Ureter (tissue), 1 donor: ENCODE measurements at regions not wholly inside any gene's neighbourhood (a gene's known extent, or its start where the extent isn't known, plus 50 kb on each side); places are given as distances from the start of the nearest gene placed in this dataset.

ENCODE experiments used
- DNase-seq: peaks from one replicate; pipeline ENCODE4 v3.0.0-alpha.2; 2020; ENCODE audit warnings: low spot score
- donor health status: DM: yes; HTN: yes; CAD: no.

- no peak for DNase-seq
Measured at GRCh38 chr10:78617115-78617514, 451.7 kb upstream of the ZMIZ1 start.

GRCh38 chr10:78617631-78618030, 451.1 kb upstream of the ZMIZ1 start:
- no peak for DNase-seq

GRCh38 chr10:78618050-78618449, 450.7 kb upstream of the ZMIZ1 start:
- no peak for DNase-seq

- no peak for DNase-seq
Measured at GRCh38 chr10:78619115-78619851, 449.5 kb upstream of the ZMIZ1 start.

- DNase-seq = no peak
Measured at GRCh38 chr10:78619896-78620295, 448.9 kb upstream of the ZMIZ1 start.

GRCh38 chr10:78620985-78621799, 447.6 kb upstream of the ZMIZ1 start:
- no peak for DNase-seq

GRCh38 chr10:78623578-78624215, 445.1 kb upstream of the ZMIZ1 start:
- DNase-seq = no peak

- no peak for DNase-seq
Measured at GRCh38 chr10:78624791-78625190, 444.0 kb upstream of the ZMIZ1 start.

GRCh38 chr10:78626471-78626870, 442.3 kb upstream of the ZMIZ1 start:
- no peak for DNase-seq

- DNase-seq = no peak
Measured at GRCh38 chr10:78627254-78627795, 441.4 kb upstream of the ZMIZ1 start.

- DNase-seq = no peak
Measured at GRCh38 chr10:78628976-78629375, 439.8 kb upstream of the ZMIZ1 start.

GRCh38 chr10:78629773-78630172, 439.0 kb upstream of the ZMIZ1 start:
- DNase-seq = no peak

GRCh38 chr10:78630944-78631838, 437.6 kb upstream of the ZMIZ1 start:
- DNase-seq = no peak

- no peak for DNase-seq
Measured at GRCh38 chr10:78634389-78634815, 434.4 kb upstream of the ZMIZ1 start.

GRCh38 chr10:78634835-78635234, 433.9 kb upstream of the ZMIZ1 start:
- no peak for DNase-seq

- no peak for DNase-seq
Measured at GRCh38 chr10:78639629-78640028, 429.1 kb upstream of the ZMIZ1 start.

GRCh38 chr10:78640796-78641636, 427.8 kb upstream of the ZMIZ1 start:
- DNase-seq = no peak

GRCh38 chr10:78641693-78642092, 427.1 kb upstream of the ZMIZ1 start:
- no peak for DNase-seq

GRCh38 chr10:78642269-78642816, 426.4 kb upstream of the ZMIZ1 start:
- no peak for DNase-seq

GRCh38 chr10:78643513-78643912, 425.3 kb upstream of the ZMIZ1 start:
- no peak for DNase-seq
